ENCODE measurements at regions not wholly inside any gene's neighbourhood (a gene's known extent, or its start where the extent isn't known, plus 50 kb on each side); places are given as distances from the start of the nearest gene placed in this dataset.
A peak's percentile ranks its signal among the peaks of the same experiment; 100 is the strongest.
"Not testable (repeated sequence)": the region's sequence is repeated elsewhere in the genome, so short reads cannot be mapped to it uniquely, and the experiment has no call there.

GRCh38 chr11:97894978-97895377 lies 1125.8 kb upstream of the CNTN5 start:
- DNase-seq (ENCODE audit: low read depth in 3 of 3, low spot score in 2 of 3) = no peak

GRCh38 chr11:97895572-97895971 lies 1125.2 kb upstream of the CNTN5 start:
- no peak for DNase-seq (ENCODE audit: low read depth in 3 of 3, low spot score in 2 of 3)

GRCh38 chr11:97902828-97903227 lies 1117.9 kb upstream of the CNTN5 start:
- no peak for DNase-seq (ENCODE audit: low read depth in 3 of 3, low spot score in 2 of 3)

- DNase-seq (ENCODE audit: low read depth in 3 of 3, low spot score in 2 of 3) = no peak
Measured at GRCh38 chr11:97905101-97905500, 1115.6 kb upstream of the CNTN5 start.

GRCh38 chr11:97905671-97906070 lies 1115.1 kb upstream of the CNTN5 start:
- no peak for DNase-seq (ENCODE audit: low read depth in 3 of 3, low spot score in 2 of 3)

GRCh38 chr11:97908354-97908753 lies 1112.4 kb upstream of the CNTN5 start:
- DNase-seq (ENCODE audit: low read depth in 3 of 3, low spot score in 2 of 3) = no peak

- peak; percentile 31 to 56 (median 40) for DNase-seq (ENCODE audit: low read depth in 3 of 3, low spot score in 2 of 3)
Measured at GRCh38 chr11:97909614-97910399, 1110.9 kb upstream of the CNTN5 start.

GRCh38 chr11:97912629-97913028 lies 1108.1 kb upstream of the CNTN5 start:
- no peak for DNase-seq (ENCODE audit: low read depth in 3 of 3, low spot score in 2 of 3)

GRCh38 chr11:97922933-97923332 lies 1097.8 kb upstream of the CNTN5 start:
- DNase-seq (ENCODE audit: low read depth in 3 of 3, low spot score in 2 of 3) = not testable (repeated sequence)

- no peak for DNase-seq (ENCODE audit: low read depth in 3 of 3, low spot score in 2 of 3)
Measured at GRCh38 chr11:97934572-97935208, 1086.1 kb upstream of the CNTN5 start.

GRCh38 chr11:97937501-97937900 lies 1083.2 kb upstream of the CNTN5 start:
- DNase-seq (ENCODE audit: low read depth in 3 of 3, low spot score in 2 of 3) = no peak

- no peak for DNase-seq (ENCODE audit: low read depth in 3 of 3, low spot score in 2 of 3)
Measured at GRCh38 chr11:97938789-97939188, 1082.0 kb upstream of the CNTN5 start.

- no peak for DNase-seq (ENCODE audit: low read depth in 3 of 3, low spot score in 2 of 3)
Measured at GRCh38 chr11:97943493-97943892, 1077.3 kb upstream of the CNTN5 start.

GRCh38 chr11:97948793-97949192 lies 1072.0 kb upstream of the CNTN5 start:
- no peak for DNase-seq (ENCODE audit: low read depth in 3 of 3, low spot score in 2 of 3)

GRCh38 chr11:97955595-97955994 lies 1065.2 kb upstream of the CNTN5 start:
- DNase-seq (ENCODE audit: low read depth in 3 of 3, low spot score in 2 of 3) = no peak

GRCh38 chr11:97956904-97957303 lies 1063.8 kb upstream of the CNTN5 start:
- no peak for DNase-seq (ENCODE audit: low read depth in 3 of 3, low spot score in 2 of 3)

GRCh38 chr11:97961431-97961830 lies 1059.3 kb upstream of the CNTN5 start:
- DNase-seq (ENCODE audit: low read depth in 3 of 3, low spot score in 2 of 3) = no peak

GRCh38 chr11:97962758-97963157 lies 1058.0 kb upstream of the CNTN5 start:
- no peak for DNase-seq (ENCODE audit: low read depth in 3 of 3, low spot score in 2 of 3)

- no peak for DNase-seq (ENCODE audit: low read depth in 3 of 3, low spot score in 2 of 3)
Measured at GRCh38 chr11:97963528-97964331, 1057.0 kb upstream of the CNTN5 start.

GRCh38 chr11:97964332-97965004 lies 1056.3 kb upstream of the CNTN5 start:
- DNase-seq (ENCODE audit: low read depth in 3 of 3, low spot score in 2 of 3) = no peak
